Hepatocyte (in vitro differentiated cells): ENCODE measurements at regions not wholly inside any gene's neighbourhood (a gene's known extent, or its start where the extent isn't known, plus 50 kb on each side); places are given as distances from the start of the nearest gene placed in this dataset.

ENCODE experiments used
- DNase-seq: peaks from one replicate; pipeline ENCODE4 v3.0.0-alpha.2; 2016; ENCODE audit warnings: low spot score
- H2AFZ ChIP-seq: fragments of 200-600 bp; sonication (generic); 2 replicates; pipeline ENCODE4 v1.6.0; 2016; ENCODE audit warnings: antibody characterized with exemption, mild to moderate bottlenecking
- H3K27ac ChIP-seq: fragments of 200-600 bp; sonication (generic); 2 replicates; pipeline ENCODE4 v1.5.1; 2016; ENCODE audit warnings: mild to moderate bottlenecking
- H3K27me3 ChIP-seq: fragments of 200-600 bp; sonication (generic); 2 replicates; pipeline ENCODE4 v1.6.1; 2016
- H3K36me3 ChIP-seq: fragments of 200-600 bp; sonication (generic); replicated peaks from 2 replicates; pipeline ENCODE4 v1.5.1; 2016; ENCODE audit warnings: low read depth; ENCODE audit not compliant: insufficient read depth
- H3K4me1 ChIP-seq: fragments of 200-600 bp; sonication (generic); 2 replicates; pipeline ENCODE4 v1.5.1; 2016; ENCODE audit warnings: mild to moderate bottlenecking, moderate library complexity; ENCODE audit not compliant: insufficient read depth
- H3K4me2 ChIP-seq: fragments of 200-600 bp; sonication (generic); 2 replicates; pipeline ENCODE4 v1.6.0; 2016
- H3K4me3 ChIP-seq: fragments of 200-600 bp; sonication (generic); 2 replicates; pipeline ENCODE4 v1.5.1; 2016; ENCODE audit warnings: mild to moderate bottlenecking
- H3K79me2 ChIP-seq: fragments of 200-600 bp; sonication (generic); 2 replicates; pipeline ENCODE4 v1.6.0; 2017; ENCODE audit warnings: mild to moderate bottlenecking
- H3K9me2 ChIP-seq: fragments of 200-600 bp; sonication (generic); replicated peaks from 2 replicates; pipeline ENCODE4 v1.6.0; 2017; ENCODE audit warnings: mild to moderate bottlenecking; ENCODE audit not compliant: insufficient read depth
- H3K9me3 ChIP-seq: fragments of 200-600 bp; sonication (generic); 2 replicates; pipeline ENCODE4 v1.5.1; 2016; ENCODE audit warnings: low read depth, mild to moderate bottlenecking
- H4K20me1 ChIP-seq: fragments of 200-600 bp; sonication (generic); 2 replicates; pipeline ENCODE4 v1.6.0; 2016; ENCODE audit warnings: mild to moderate bottlenecking; ENCODE audit not compliant: insufficient read depth, poor library complexity, severe bottlenecking
- EZH2 ChIP-seq: fragments of 200-600 bp; sonication (generic); IDR thresholded peaks from 2 replicates; pipeline ENCODE4 v1.6.1; 2016; ENCODE audit warnings: antibody characterized with exemption, mild to moderate bottlenecking, borderline replicate concordance
- EZH2phosphoT487 ChIP-seq: fragments of 200-600 bp; sonication (generic); IDR thresholded peaks from one replicate; pipeline ENCODE4 v1.6.1; 2018; ENCODE audit warnings: antibody characterized with exemption, mild to moderate bottlenecking, low read depth, moderate library complexity; ENCODE audit not compliant: unreplicated experiment, severe bottlenecking
- WGBS: methylation state at CpG from one replicate; pipeline ENCODE4 v1.1.6; 2016; ENCODE audit warnings: low lambda C conversion rate; ENCODE audit errors: missing lambda C conversion rate; 5-methylcytosine and 5-hydroxymethylcytosine counted together
- TF ChIP-seq, protein P1 (sequence below): fragments of 200-600 bp; sonication (generic); IDR thresholded peaks from 2 replicates; pipeline ENCODE4 v1.5.1; 2016; ENCODE audit warnings: antibody characterized with exemption, mild to moderate bottlenecking; ENCODE audit not compliant: poor library complexity

DNA sequence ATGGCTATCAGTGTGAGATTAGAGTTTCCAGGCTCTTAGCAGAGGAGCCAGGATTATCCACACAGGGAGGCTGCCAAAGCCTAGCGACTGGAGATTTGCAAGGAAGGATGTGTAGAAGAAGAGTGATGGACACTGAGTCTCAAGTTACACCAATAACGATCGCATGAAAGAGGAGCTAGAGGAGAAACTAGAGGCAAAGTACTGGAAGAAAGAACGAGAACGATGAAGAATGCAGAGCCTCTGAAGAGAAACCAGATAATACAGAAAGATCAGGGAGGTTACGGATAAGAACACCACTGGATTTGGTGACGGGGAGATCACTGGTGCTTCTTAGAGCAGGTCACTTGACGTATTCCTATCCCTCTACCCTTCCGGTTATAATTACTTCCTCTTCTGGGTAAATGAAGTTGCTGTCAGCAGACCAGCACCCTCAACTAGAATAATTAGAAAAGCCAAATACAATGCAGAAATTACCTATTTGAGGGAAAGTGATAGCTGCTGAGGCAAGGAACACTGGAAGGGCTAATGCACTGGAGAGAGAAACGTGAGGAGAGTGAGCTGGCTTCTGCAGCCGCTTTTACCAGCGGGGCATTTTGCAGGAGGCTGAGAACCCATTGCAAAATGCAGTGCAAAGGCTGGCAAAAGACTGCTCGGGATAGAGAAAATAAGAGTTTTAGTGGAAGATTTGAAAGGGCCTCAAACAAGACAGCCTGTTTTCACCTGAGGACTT lies 93.1 kb upstream of the HIF1A start:
- no peaks in the 10 kb centered on the region for H4K20me1 ChIP-seq
- H3K79me2 ChIP-seq: no peaks in the 10 kb centered on the region
- H3K4me1 ChIP-seq: peaks cover 25% of the 10 kb centered on the region
- no peaks in the 10 kb centered on the region for H3K9me3 ChIP-seq
- H3K9me2 ChIP-seq: no peaks in the 10 kb centered on the region
- H3K4me2 ChIP-seq: peak overlapping the region; percentile 67
- H2AFZ ChIP-seq: peak overlapping the region; percentile 46
- 23% methylated on average over 13 of the region's 13 CpGs for WGBS
- H3K27me3 ChIP-seq: no peaks in the 10 kb centered on the region
- no peak for DNase-seq
- no peak overlapping the region for H3K4me3 ChIP-seq
- peak overlapping the region; percentile 47 for H3K27ac ChIP-seq
- TF ChIP-seq EZH2 (no peak), EZH2phosphoT487 (no peak)
- TF ChIP-seq, protein P1, sequence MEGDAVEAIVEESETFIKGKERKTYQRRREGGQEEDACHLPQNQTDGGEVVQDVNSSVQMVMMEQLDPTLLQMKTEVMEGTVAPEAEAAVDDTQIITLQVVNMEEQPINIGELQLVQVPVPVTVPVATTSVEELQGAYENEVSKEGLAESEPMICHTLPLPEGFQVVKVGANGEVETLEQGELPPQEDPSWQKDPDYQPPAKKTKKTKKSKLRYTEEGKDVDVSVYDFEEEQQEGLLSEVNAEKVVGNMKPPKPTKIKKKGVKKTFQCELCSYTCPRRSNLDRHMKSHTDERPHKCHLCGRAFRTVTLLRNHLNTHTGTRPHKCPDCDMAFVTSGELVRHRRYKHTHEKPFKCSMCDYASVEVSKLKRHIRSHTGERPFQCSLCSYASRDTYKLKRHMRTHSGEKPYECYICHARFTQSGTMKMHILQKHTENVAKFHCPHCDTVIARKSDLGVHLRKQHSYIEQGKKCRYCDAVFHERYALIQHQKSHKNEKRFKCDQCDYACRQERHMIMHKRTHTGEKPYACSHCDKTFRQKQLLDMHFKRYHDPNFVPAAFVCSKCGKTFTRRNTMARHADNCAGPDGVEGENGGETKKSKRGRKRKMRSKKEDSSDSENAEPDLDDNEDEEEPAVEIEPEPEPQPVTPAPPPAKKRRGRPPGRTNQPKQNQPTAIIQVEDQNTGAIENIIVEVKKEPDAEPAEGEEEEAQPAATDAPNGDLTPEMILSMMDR: no peak
- H3K36me3 ChIP-seq: no peaks in the 10 kb centered on the region

DNA sequence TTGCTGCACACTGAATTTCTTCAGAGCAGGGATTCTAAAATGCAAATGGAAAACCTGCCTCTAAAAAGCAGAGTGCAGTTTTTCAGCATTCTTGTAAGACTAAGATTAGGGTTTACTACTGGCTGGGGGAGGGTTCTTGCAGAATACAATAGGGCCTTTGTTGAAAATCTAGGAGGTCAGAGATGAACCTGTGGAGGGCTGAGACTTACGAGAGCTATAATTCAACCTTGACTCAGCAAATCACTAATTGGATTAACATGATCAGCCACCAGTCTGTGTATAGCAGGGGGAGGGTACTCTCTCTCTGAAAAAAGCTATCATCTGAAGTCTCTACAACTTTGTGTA lies 92.6 kb upstream of the HIF1A start:
- no peaks in the 10 kb centered on the region for H3K9me3 ChIP-seq
- H3K27me3 ChIP-seq: no peaks in the 10 kb centered on the region
- no peaks in the 10 kb centered on the region for H3K9me2 ChIP-seq
- no peaks in the 10 kb centered on the region for H4K20me1 ChIP-seq
- no peak overlapping the region for H3K4me3 ChIP-seq
- TF ChIP-seq, protein P1: no peak
- TF ChIP-seq EZH2phosphoT487 (no peak), EZH2 (no peak)
- H3K79me2 ChIP-seq: no peaks in the 10 kb centered on the region
- WGBS: 45% methylated on average over 1 of the region's 1 CpG
- no peak for DNase-seq
- no peaks in the 10 kb centered on the region for H3K36me3 ChIP-seq
- H3K4me1 ChIP-seq: peaks cover 25% of the 10 kb centered on the region
- H3K27ac ChIP-seq: peak overlapping the region; percentile 47
- peak overlapping the region; percentile 67 for H3K4me2 ChIP-seq
- peak overlapping the region; percentile 46 for H2AFZ ChIP-seq

DNA sequence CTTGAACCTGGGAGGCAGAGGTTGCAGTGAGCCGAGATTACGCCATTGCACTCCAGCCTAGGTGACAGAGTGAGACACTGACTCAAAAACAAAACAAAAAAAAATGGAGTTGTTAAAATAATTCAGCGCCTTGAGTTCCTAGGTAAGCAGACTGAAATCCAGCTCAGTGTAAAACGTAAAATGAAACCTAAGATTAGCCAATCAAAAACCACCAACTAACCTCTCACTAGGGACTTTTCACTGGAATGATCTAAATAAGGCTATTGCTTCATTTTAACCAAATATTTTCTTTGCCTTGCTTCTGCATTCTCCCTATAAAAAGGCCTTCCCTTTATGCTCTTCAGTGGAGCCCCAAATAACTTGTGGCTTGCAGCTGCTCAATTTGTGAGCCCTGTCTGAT lies 91.6 kb upstream of the HIF1A start:
- Histone ChIP-seq H3K27ac (no peak overlapping the region), H3K79me2 (no peaks in the 10 kb centered on the region), H3K9me2 (no peaks in the 10 kb centered on the region), H3K27me3 (no peaks in the 10 kb centered on the region), H3K4me2 (no peak overlapping the region), H3K4me3 (no peak overlapping the region), H4K20me1 (no peaks in the 10 kb centered on the region), H3K9me3 (no peaks in the 10 kb centered on the region), H3K36me3 (no peaks in the 10 kb centered on the region), H2AFZ (no peak overlapping the region), H3K4me1 (peaks cover 30% of the 10 kb centered on the region)
- WGBS: 98% methylated on average over 4 of the region's 4 CpGs
- TF ChIP-seq, protein P1: no peak
- TF ChIP-seq EZH2 (no peak), EZH2phosphoT487 (no peak)
- DNase-seq: no peak
